BJ (cell line): ENCODE measurements at regions not wholly inside any gene's neighbourhood (a gene's known extent, or its start where the extent isn't known, plus 50 kb on each side); places are given as distances from the start of the nearest gene placed in this dataset.

ENCODE experiments used
- CTCF ChIA-PET: fragments of 350-600 bp; formaldehyde crosslinking; extraction: SDS; loops from one replicate; lab custom pipeline; 2021; ENCODE audit warnings: antibody characterized with exemption, inconsistent platforms; lab: Yijun Ruan, JAX
- POLR2A ChIA-PET: fragments of 300-600 bp; sonication (Branson Sonifier 250); formaldehyde crosslinking; extraction: SDS; loops from one replicate; lab custom pipeline; 2021; ENCODE audit warnings: antibody characterized with exemption; lab: Charles Lee
- DNase-seq: peaks from one replicate; pipeline ENCODE4 v3.0.0-alpha.2; 2011; ENCODE audit warnings: low read depth
- H3K27me3 ChIP-seq: 2 replicates; pipeline ENCODE4 v1.6.0; 2011; ENCODE audit warnings: low read length; ENCODE audit not compliant: control insufficient read depth, insufficient read depth
- H3K36me3 ChIP-seq: 2 replicates; pipeline ENCODE4 v1.5.1; 2011; ENCODE audit warnings: low read length; ENCODE audit not compliant: control insufficient read depth, insufficient read depth
- H3K4me3 ChIP-seq: 2 replicates; pipeline ENCODE4 v1.5.1; 2011; ENCODE audit warnings: low read depth, mild to moderate bottlenecking, control low read depth, low read length
- TF ChIP-seq, protein P1 (sequence below): IDR thresholded peaks from 2 replicates; pipeline ENCODE4 v1.5.1; 2011; ENCODE audit warnings: low read depth, mild to moderate bottlenecking, control low read depth, inconsistent platforms, low read length, moderate library complexity; ENCODE audit not compliant: insufficient read depth

DNA sequence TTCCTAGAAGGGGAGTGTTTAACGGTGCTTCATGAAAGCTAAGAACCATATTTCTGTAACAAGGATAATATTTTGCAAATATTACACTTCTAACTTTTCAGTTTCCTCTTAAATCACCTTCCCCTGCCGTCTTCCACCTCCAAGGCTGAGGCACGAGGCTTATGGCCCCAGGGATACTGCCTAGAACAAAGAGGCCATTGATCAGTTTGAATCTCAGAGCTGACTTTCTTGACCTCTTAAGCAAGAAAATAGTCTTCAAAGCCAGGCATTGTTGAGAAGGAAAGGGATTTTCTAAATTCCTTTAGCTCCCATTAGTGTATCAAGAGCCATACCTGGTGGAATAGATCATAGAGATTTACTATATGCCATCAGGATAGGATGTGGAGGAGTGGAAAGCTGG lies 566.2 kb downstream of the BNC2 start:
- TF ChIP-seq, protein P1, sequence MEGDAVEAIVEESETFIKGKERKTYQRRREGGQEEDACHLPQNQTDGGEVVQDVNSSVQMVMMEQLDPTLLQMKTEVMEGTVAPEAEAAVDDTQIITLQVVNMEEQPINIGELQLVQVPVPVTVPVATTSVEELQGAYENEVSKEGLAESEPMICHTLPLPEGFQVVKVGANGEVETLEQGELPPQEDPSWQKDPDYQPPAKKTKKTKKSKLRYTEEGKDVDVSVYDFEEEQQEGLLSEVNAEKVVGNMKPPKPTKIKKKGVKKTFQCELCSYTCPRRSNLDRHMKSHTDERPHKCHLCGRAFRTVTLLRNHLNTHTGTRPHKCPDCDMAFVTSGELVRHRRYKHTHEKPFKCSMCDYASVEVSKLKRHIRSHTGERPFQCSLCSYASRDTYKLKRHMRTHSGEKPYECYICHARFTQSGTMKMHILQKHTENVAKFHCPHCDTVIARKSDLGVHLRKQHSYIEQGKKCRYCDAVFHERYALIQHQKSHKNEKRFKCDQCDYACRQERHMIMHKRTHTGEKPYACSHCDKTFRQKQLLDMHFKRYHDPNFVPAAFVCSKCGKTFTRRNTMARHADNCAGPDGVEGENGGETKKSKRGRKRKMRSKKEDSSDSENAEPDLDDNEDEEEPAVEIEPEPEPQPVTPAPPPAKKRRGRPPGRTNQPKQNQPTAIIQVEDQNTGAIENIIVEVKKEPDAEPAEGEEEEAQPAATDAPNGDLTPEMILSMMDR, result no peak
- H3K27me3 ChIP-seq, result no peaks in the 10 kb centered on the region
- POLR2A ChIA-PET, result no interaction called here
- DNase-seq, result no peak
- CTCF ChIA-PET, result no interaction called here
- H3K4me3 ChIP-seq, result no peak overlapping the region
- H3K36me3 ChIP-seq, result no peaks in the 10 kb centered on the region

DNA sequence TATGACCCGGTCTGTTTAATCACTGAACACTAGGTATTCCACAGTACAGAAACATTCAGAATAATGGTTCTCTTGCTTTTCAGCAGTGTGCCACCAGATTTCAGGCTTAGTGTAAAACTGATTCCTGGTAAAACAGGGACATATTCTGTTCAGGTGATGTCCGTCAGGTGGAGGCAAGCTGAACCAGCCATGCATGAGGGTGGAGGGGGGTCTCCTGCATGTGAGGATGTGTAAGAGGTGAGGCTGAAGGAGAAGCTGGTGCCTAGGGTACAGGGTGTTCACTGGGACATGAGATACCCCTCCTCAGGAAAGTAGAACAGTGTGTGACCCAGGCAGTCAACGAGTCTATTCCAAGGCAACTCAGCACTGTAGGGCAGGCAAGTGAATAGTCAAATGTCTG lies 563.9 kb downstream of the BNC2 start:
- Histone ChIP-seq H3K27me3 (no peaks in the 10 kb centered on the region), H3K36me3 (no peaks in the 10 kb centered on the region), H3K4me3 (no peak overlapping the region)
- TF ChIP-seq, protein P1, result no peak
- no peak for DNase-seq
- POLR2A ChIA-PET, result no interaction called here
- CTCF ChIA-PET, result no interaction called here

DNA sequence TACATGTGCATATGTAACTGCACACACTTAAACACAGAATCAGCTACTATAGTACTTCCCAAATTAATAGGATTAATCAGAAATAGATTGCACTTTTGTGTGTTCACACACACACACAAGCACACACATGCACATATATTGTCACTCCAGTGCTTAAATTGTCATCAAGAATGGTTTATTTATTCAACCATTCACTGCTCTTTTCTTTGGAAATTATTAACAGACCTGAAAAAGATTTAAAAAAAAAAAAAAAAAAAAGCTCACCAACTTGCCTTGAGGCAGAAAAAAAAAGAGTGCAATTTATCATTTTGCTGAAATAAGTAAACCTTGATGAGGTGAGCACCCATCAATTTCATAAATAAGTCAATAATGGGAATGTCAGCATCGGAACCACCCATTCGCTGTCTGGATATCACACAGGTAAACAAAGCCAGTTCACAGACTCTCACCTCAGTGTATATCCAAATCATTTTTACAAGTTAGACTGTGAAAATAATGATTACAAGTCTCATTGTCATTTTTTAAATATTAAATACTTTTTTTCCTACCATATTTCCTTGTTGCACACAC lies 562.8 kb downstream of the BNC2 start:
- POLR2A ChIA-PET, result interaction anchor here (0.6 kb wide), 1 partner anchor 304 kb away, joined by 3 read pairs; no protein-coding TSS in a partner anchor
- CTCF ChIA-PET, result no interaction called here
- TF ChIP-seq, protein P1, result no peak
- Histone ChIP-seq H3K4me3 (no peak overlapping the region), H3K27me3 (no peaks in the 10 kb centered on the region), H3K36me3 (no peaks in the 10 kb centered on the region)
- no peak for DNase-seq

DNA sequence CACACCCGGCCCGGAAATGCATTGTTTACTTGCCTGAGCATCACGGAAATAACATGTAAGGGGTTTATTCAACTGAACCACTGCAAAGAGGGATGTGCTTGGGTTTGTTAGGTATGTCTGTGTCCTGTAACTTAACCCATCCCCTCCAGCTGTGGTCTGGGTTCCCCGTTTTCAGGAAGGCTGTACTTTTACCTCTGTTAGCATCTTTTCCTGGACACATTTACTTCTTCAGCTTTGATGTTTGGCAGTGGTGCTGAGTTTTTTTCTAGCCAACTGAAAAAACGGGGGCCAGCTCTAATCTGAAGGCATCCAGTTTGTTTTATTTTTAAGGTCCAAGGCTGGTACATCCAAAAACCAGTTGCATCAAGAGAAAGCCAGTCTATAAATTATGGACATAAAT lies 561.8 kb downstream of the BNC2 start:
- H3K36me3 ChIP-seq, result no peaks in the 10 kb centered on the region
- TF ChIP-seq, protein P1, result no peak
- H3K4me3 ChIP-seq, result no peak overlapping the region
- H3K27me3 ChIP-seq, result no peaks in the 10 kb centered on the region
- ChIA-PET CTCF (interaction anchor here (0.9 to 1.4 kb wide), 3 partner anchors 8 to 102 kb away, joined by 3 to 6 read pairs (median 3); no protein-coding TSS in a partner anchor), POLR2A (no interaction called here)
- DNase-seq, result no peak

DNA sequence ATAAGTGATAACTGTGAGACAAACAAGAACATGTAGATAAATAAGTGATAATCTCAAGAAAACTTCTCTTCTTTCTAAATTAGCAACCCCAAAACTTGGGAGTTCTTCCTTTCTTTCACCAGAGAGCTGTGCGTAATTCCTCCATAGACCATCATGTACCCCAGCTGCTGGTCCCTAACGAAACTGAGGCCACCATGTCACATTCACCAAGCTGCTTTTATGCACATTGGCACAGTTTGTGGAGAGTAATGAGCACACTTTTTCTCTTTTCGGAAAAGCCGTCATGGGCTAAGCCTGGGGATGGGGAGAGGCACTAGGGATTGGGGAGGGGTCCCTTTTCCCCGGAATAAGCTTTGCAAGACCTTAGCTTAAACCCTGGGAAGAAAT lies 561.4 kb downstream of the BNC2 start:
- Histone ChIP-seq H3K27me3 (no peaks in the 10 kb centered on the region), H3K4me3 (no peak overlapping the region), H3K36me3 (no peaks in the 10 kb centered on the region)
- DNase-seq, result no peak
- POLR2A ChIA-PET, result no interaction called here
- CTCF ChIA-PET, result interaction anchor here (0.9 to 1.4 kb wide), 4 partner anchors 9 to 102 kb away, joined by 3 to 6 read pairs (median 4); no protein-coding TSS in a partner anchor
- TF ChIP-seq, protein P1, result no peak
